H9 (cell line): ENCODE measurements at regions not wholly inside any gene's neighbourhood (a gene's known extent, or its start where the extent isn't known, plus 50 kb on each side); places are given as distances from the start of the nearest gene placed in this dataset.

Experiments used
- DNase-seq: peaks from one replicate; pipeline ENCODE4 v3.0.0-alpha.2; 2017
- H2AFZ ChIP-seq: one replicate; pipeline ENCODE4 v1.6.1; 2013; ENCODE audit warnings: mild to moderate bottlenecking, low read length, control low read depth, moderate library complexity
- H2AK5ac ChIP-seq: 2 replicates; pipeline ENCODE4 v1.6.1; 2013; ENCODE audit warnings: low read length, control low read depth, mixed read lengths; ENCODE audit not compliant: insufficient read length
- H2BK120ac ChIP-seq: one replicate; pipeline ENCODE4 v1.6.1; 2013; ENCODE audit warnings: low read depth, mild to moderate bottlenecking, low read length, control low read depth, inconsistent platforms; ENCODE audit not compliant: poor library complexity, severe bottlenecking
- H2BK12ac ChIP-seq: 2 replicates; pipeline ENCODE4 v1.6.1; 2013; ENCODE audit warnings: low read length, control low read depth, mixed read lengths, low read depth; ENCODE audit not compliant: insufficient read length
- H2BK15ac ChIP-seq: 2 replicates; pipeline ENCODE4 v1.6.1; 2013; ENCODE audit warnings: low read depth, low read length, control low read depth
- H2BK20ac ChIP-seq: one replicate; pipeline ENCODE4 v1.6.1; 2013; ENCODE audit warnings: low read depth, mild to moderate bottlenecking, low read length, control low read depth, inconsistent platforms; ENCODE audit not compliant: poor library complexity, severe bottlenecking
- H2BK5ac ChIP-seq: 2 replicates; pipeline ENCODE4 v1.6.1; 2013; ENCODE audit warnings: low read length, control low read depth, mixed read lengths; ENCODE audit not compliant: insufficient read length
- H3K14ac ChIP-seq: 2 replicates; pipeline ENCODE4 v1.6.1; 2013; ENCODE audit warnings: low read length, control low read depth; ENCODE audit not compliant: insufficient read depth
- H3K18ac ChIP-seq: 2 replicates; pipeline ENCODE4 v1.6.1; 2013; ENCODE audit warnings: low read depth, mild to moderate bottlenecking, mixed read lengths, low read length, control low read depth; ENCODE audit not compliant: insufficient read length
- H3K23ac ChIP-seq: 2 replicates; pipeline ENCODE4 v1.6.1; 2013; ENCODE audit warnings: low read length, control low read depth, mixed read lengths, low read depth; ENCODE audit not compliant: insufficient read length
- H3K23me2 ChIP-seq: 2 replicates; pipeline ENCODE4 v1.6.1; 2013; ENCODE audit warnings: low read depth, mild to moderate bottlenecking, mixed read lengths, low read length, control low read depth; ENCODE audit not compliant: insufficient read length, poor library complexity, severe bottlenecking
- H3K27ac ChIP-seq: 2 replicates; pipeline ENCODE4 v1.5.1; 2013; ENCODE audit warnings: low read length, control low read depth, mixed read lengths, low read depth; ENCODE audit not compliant: insufficient read length
- H3K27me3 ChIP-seq: 2 replicates; pipeline ENCODE4 v1.6.1; 2013; ENCODE audit warnings: low read length, control low read depth, inconsistent platforms; ENCODE audit not compliant: insufficient read depth
- H3K4ac ChIP-seq: 2 replicates; pipeline ENCODE4 v1.6.1; 2013; ENCODE audit warnings: low read depth, mild to moderate bottlenecking, control low read depth, inconsistent platforms, low read length, moderate library complexity
- H3K4me1 ChIP-seq: 2 replicates; pipeline ENCODE4 v1.6.1; 2013; ENCODE audit warnings: low read length, control low read depth, inconsistent platforms; ENCODE audit not compliant: insufficient read depth
- H3K4me2 ChIP-seq: 2 replicates; pipeline ENCODE4 v1.6.1; 2013; ENCODE audit warnings: low read length, control low read depth, mixed read lengths; ENCODE audit not compliant: insufficient read length, insufficient read depth
- H3K56ac ChIP-seq: 2 replicates; pipeline ENCODE4 v1.6.1; 2013; ENCODE audit warnings: low read depth, mild to moderate bottlenecking, mixed read lengths, low read length, control low read depth; ENCODE audit not compliant: insufficient read length
- H3K79me1 ChIP-seq: 2 replicates; pipeline ENCODE4 v1.6.1; 2013; ENCODE audit warnings: low read depth, mild to moderate bottlenecking, moderate library complexity, low read length, control low read depth, inconsistent platforms; ENCODE audit not compliant: insufficient read depth, poor library complexity, severe bottlenecking
- H3K79me2 ChIP-seq: 2 replicates; pipeline ENCODE4 v1.6.1; 2013; ENCODE audit warnings: low read length, control low read depth, inconsistent platforms; ENCODE audit not compliant: insufficient read depth
- H3K9ac ChIP-seq: 2 replicates; pipeline ENCODE4 v1.6.1; 2013; ENCODE audit warnings: low read length, control low read depth, mixed read lengths; ENCODE audit not compliant: insufficient read length; ENCODE audit errors: extremely low read depth
- H3K9me3 ChIP-seq: one replicate; pipeline ENCODE4 v1.6.1; 2013; ENCODE audit warnings: low read depth, low read length, inconsistent platforms; ENCODE audit not compliant: control insufficient read depth
- H3T11ph ChIP-seq: one replicate; pipeline ENCODE4 v1.6.1; 2013; ENCODE audit warnings: mild to moderate bottlenecking, low read length, control low read depth, inconsistent platforms
- H4K20me1 ChIP-seq: one replicate; pipeline ENCODE4 v1.6.1; 2013; ENCODE audit not compliant: control insufficient read depth, insufficient read length, insufficient read depth
- H4K5ac ChIP-seq: 2 replicates; pipeline ENCODE4 v1.6.1; 2013; ENCODE audit warnings: low read depth, mild to moderate bottlenecking, mixed read lengths, low read length, control low read depth; ENCODE audit not compliant: insufficient read length
- H4K8ac ChIP-seq: replicated peaks from 2 replicates; pipeline ENCODE4 v1.6.1; 2013; ENCODE audit warnings: low read length, control low read depth, mixed read lengths, low read depth; ENCODE audit not compliant: insufficient read length
- H4K91ac ChIP-seq: 2 replicates; pipeline ENCODE4 v1.6.1; 2013; ENCODE audit warnings: low read depth, mild to moderate bottlenecking, moderate library complexity, mixed read lengths, low read length, control low read depth; ENCODE audit not compliant: insufficient read length
- H3K27ac Mint-ChIP-seq, 3 experiments: 2 replicates in 2 of 3; 3 replicates in 1 of 3; pipeline ENCODE4 v1.8.0; 2020 to 2021; ENCODE audit warnings: mixed read lengths in 3 of 3, mild to moderate bottlenecking in 1 of 3, moderate library complexity in 1 of 3
- H3K27me3 Mint-ChIP-seq: 2 replicates; pipeline ENCODE4 v1.8.0; 2021; ENCODE audit warnings: low read depth, mild to moderate bottlenecking, moderate library complexity, mixed read lengths
- H3K36me3 Mint-ChIP-seq, 3 experiments: 2 replicates in 2 of 3; 3 replicates in 1 of 3; pipeline ENCODE4 v1.8.0; 2020 to 2021; ENCODE audit warnings: low read depth in 3 of 3, mixed read lengths in 3 of 3; ENCODE audit not compliant: insufficient read depth in 1 of 3
- H3K4me1 Mint-ChIP-seq, 2 experiments: 2 replicates each; pipeline ENCODE4 v1.8.0; 2020; ENCODE audit warnings: mixed read lengths in 2 of 2
- H3K4me3 Mint-ChIP-seq, 2 experiments: 2 replicates in 1 of 2; 3 replicates in 1 of 2; pipeline ENCODE4 v1.8.0; 2020 to 2021; ENCODE audit warnings: mild to moderate bottlenecking in 2 of 2, mixed read lengths in 2 of 2, moderate library complexity in 1 of 2
- H3K9me3 Mint-ChIP-seq, 2 experiments: 2 replicates in 1 of 2; 3 replicates in 1 of 2; pipeline ENCODE4 v1.8.0; 2020; ENCODE audit warnings: mild to moderate bottlenecking in 2 of 2, mixed read lengths in 2 of 2, moderate library complexity in 1 of 2
- WGBS: extraction: QIAGEN DNeasy Blood & Tissue Kit; methylation state at CpG from one replicate; pipeline ENCODE4 v1.1.7; 2013; ENCODE audit warnings: missing lambda C conversion rate, low lambda C conversion rate, mixed read lengths; ENCODE audit not compliant: insufficient read length; ENCODE audit errors: extremely low coverage; 5-methylcytosine and 5-hydroxymethylcytosine counted together
- TF ChIP-seq, protein P1 (sequence below): fragments of 200-600 bp; sonication (generic); conservative IDR thresholded peaks from 3 replicates; pipeline ENCODE4 v1.8.0; 2021; ENCODE audit warnings: antibody characterized with exemption, mild to moderate bottlenecking

- Mint-ChIP-seq H3K36me3 (peaks cover 0 to 2% (median 0%) of the 10 kb centered on the region in 3 experiments; a peak in 1 of 7 replicates), H3K9me3 (no peaks in the 10 kb centered on the region; a peak in 1 of 5 replicates), H3K27ac (no peak overlapping the region), H3K27me3 (peaks cover 8% of the 10 kb centered on the region), H3K4me1 (peaks cover 3 to 6% of the 10 kb centered on the region in 2 experiments; a peak in 2 of 4 replicates), H3K4me3 (no peak overlapping the region)
- no peak overlapping the region for H2BK12ac ChIP-seq
- H3K9me3 ChIP-seq: no peaks in the 10 kb centered on the region
- TF ChIP-seq, protein P1, sequence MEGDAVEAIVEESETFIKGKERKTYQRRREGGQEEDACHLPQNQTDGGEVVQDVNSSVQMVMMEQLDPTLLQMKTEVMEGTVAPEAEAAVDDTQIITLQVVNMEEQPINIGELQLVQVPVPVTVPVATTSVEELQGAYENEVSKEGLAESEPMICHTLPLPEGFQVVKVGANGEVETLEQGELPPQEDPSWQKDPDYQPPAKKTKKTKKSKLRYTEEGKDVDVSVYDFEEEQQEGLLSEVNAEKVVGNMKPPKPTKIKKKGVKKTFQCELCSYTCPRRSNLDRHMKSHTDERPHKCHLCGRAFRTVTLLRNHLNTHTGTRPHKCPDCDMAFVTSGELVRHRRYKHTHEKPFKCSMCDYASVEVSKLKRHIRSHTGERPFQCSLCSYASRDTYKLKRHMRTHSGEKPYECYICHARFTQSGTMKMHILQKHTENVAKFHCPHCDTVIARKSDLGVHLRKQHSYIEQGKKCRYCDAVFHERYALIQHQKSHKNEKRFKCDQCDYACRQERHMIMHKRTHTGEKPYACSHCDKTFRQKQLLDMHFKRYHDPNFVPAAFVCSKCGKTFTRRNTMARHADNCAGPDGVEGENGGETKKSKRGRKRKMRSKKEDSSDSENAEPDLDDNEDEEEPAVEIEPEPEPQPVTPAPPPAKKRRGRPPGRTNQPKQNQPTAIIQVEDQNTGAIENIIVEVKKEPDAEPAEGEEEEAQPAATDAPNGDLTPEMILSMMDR: no peak
- H4K91ac ChIP-seq: no peak overlapping the region
- no peaks in the 10 kb centered on the region for H3K23me2 ChIP-seq
- no peak overlapping the region for H3K23ac ChIP-seq
- H3K56ac ChIP-seq: no peak overlapping the region
- H3K4me2 ChIP-seq: no peak overlapping the region
- H2AK5ac ChIP-seq: no peak overlapping the region
- no peak overlapping the region for H4K8ac ChIP-seq
- no peaks in the 10 kb centered on the region; the same call in 1 of the 2 replicates for H3K4me1 ChIP-seq
- no peak overlapping the region for H3K27ac ChIP-seq
- H3K9ac ChIP-seq: no peak overlapping the region
- no peak overlapping the region for H3K14ac ChIP-seq
- no peaks in the 10 kb centered on the region for H3K79me1 ChIP-seq
- H2BK20ac ChIP-seq: no peak overlapping the region
- no peak overlapping the region for H2AFZ ChIP-seq
- no peak overlapping the region for H3K18ac ChIP-seq
- H3K4ac ChIP-seq: no peak overlapping the region
- no peaks in the 10 kb centered on the region for H3K79me2 ChIP-seq
- H2BK5ac ChIP-seq: no peak overlapping the region
- H2BK120ac ChIP-seq: no peak overlapping the region
- H3T11ph ChIP-seq: no peak overlapping the region
- H3K27me3 ChIP-seq: no peaks in the 10 kb centered on the region
- DNase-seq: peak; percentile 21
- no peak overlapping the region for H4K5ac ChIP-seq
- no peaks in the 10 kb centered on the region for H4K20me1 ChIP-seq
- no CpG with 5 or more reads among the region's 15 CpGs for WGBS
- no peak overlapping the region for H2BK15ac ChIP-seq
Measured at GRCh38 chr22:48179571-48180546, 1417.4 kb downstream of the TBC1D22A start.
